Coronary artery (tissue), 2 donors: ENCODE measurements at regions not wholly inside any gene's neighbourhood (a gene's known extent, or its start where the extent isn't known, plus 50 kb on each side); places are given as distances from the start of the nearest gene placed in this dataset.

Experiments
- DNase-seq: peaks from one replicate; pipeline ENCODE4 v3.0.0-alpha.2; 2017; ENCODE audit warnings: low spot score
- H3K27ac ChIP-seq, 2 donors: fragments of 200-600 bp; sonication (generic); one replicate each; pipeline ENCODE4 v1.5.1; 2016 to 2019
- H3K4me3 ChIP-seq: fragments of 200-600 bp; sonication (generic); 2 replicates; pipeline ENCODE4 v1.5.1; 2016; ENCODE audit warnings: mild to moderate bottlenecking, moderate library complexity
- TF ChIP-seq, protein P1 (sequence below): fragments of 200-600 bp; sonication (generic); IDR thresholded peaks from one replicate; pipeline ENCODE4 v1.5.1; 2019; ENCODE audit warnings: antibody characterized with exemption

DNA sequence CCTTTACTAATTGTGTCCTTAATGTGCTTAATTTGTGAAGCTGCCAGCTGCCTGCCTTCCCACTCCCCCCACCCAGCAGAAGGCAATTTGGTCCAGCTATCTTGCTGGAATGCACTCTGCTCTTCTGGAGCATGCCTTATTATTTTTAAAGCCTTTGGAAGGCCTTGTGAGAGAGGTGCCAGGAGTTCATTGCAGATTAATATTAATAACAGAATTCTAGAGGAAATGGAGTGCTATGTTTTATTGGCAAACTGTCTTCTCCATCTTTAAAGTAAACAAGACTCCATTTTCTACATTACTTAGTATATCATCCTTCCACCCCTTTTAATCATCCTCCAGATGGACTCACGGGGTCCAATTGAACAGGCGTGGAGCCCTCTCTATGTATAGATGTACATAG lies 50.8 kb upstream of the ZNF32 start:
- TF ChIP-seq, protein P1, sequence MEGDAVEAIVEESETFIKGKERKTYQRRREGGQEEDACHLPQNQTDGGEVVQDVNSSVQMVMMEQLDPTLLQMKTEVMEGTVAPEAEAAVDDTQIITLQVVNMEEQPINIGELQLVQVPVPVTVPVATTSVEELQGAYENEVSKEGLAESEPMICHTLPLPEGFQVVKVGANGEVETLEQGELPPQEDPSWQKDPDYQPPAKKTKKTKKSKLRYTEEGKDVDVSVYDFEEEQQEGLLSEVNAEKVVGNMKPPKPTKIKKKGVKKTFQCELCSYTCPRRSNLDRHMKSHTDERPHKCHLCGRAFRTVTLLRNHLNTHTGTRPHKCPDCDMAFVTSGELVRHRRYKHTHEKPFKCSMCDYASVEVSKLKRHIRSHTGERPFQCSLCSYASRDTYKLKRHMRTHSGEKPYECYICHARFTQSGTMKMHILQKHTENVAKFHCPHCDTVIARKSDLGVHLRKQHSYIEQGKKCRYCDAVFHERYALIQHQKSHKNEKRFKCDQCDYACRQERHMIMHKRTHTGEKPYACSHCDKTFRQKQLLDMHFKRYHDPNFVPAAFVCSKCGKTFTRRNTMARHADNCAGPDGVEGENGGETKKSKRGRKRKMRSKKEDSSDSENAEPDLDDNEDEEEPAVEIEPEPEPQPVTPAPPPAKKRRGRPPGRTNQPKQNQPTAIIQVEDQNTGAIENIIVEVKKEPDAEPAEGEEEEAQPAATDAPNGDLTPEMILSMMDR = no peak
- no peak overlapping the region for H3K27ac ChIP-seq
- no peak overlapping the region for H3K4me3 ChIP-seq
- no peak for DNase-seq
